ENCODE measurements at regions not wholly inside any gene's neighbourhood (a gene's known extent, or its start where the extent isn't known, plus 50 kb on each side); places are given as distances from the start of the nearest gene placed in this dataset.

GRCh38 chrX:85504381-85504780, 124.9 kb upstream of the POF1B start:
- TF ChIP-seq CTCF (IDR thresholded peaks at IDR 0.05 in 2 of 3, conservative IDR thresholded peaks at IDR 0.05 in 1 of 3; ENCODE audit: borderline replicate concordance in 1 of 3, insufficient read depth in 1 of 3, low read depth in 2 of 3, low read length in 2 of 3): no peak
- TF ChIP-seq EGR1 (IDR thresholded peaks at IDR 0.05; ENCODE audit: low read depth): no peak
- TF ChIP-seq JUND (IDR thresholded peaks at IDR 0.05): no peak
- TF ChIP-seq SIN3A (IDR thresholded peaks at IDR 0.05; ENCODE audit: low read depth): no peak
- no peak for TF ChIP-seq POLR2A (IDR thresholded peaks at IDR 0.05; ENCODE audit: borderline replicate concordance, extremely low read depth, insufficient read depth, insufficient read length)
- TF ChIP-seq RAD21 (IDR thresholded peaks at IDR 0.05; ENCODE audit: low read depth): no peak
- no peak for TF ChIP-seq ZFX (IDR thresholded peaks at IDR 0.05)
- TF ChIP-seq REST (IDR thresholded peaks at IDR 0.05; ENCODE audit: low read depth): no peak
- no peak for TF ChIP-seq EZH2 (IDR thresholded peaks at IDR 0.05)
- TF ChIP-seq MAX (IDR thresholded peaks at IDR 0.05): no peak
- no peak for TF ChIP-seq POLR2AphosphoS5 (IDR thresholded peaks at IDR 0.05; ENCODE audit: low read depth, low read length)
- no peak for TF ChIP-seq SP1 (IDR thresholded peaks at IDR 0.05; ENCODE audit: low read depth)
- no peak for TF ChIP-seq YY1 (IDR thresholded peaks at IDR 0.05; ENCODE audit: extremely low read depth, insufficient replicate concordance, low read depth, low read length)
- TF ChIP-seq ZNF274 (IDR thresholded peaks at IDR 0.05; ENCODE audit: low read depth, low read length): no peak
